CD4-positive, alpha-beta T cell (primary cell): ENCODE measurements at regions not wholly inside any gene's neighbourhood (a gene's known extent, or its start where the extent isn't known, plus 50 kb on each side); places are given as distances from the start of the nearest gene placed in this dataset.

ENCODE experiments used
- ATAC-seq: fragments of 200-7000 bp; cut with Tn5 transposase; one replicate; pipeline ENCODE4 v1.10.0; 2022; ENCODE audit warnings: mild to moderate bottlenecking; ENCODE audit not compliant: poor library complexity
- CTCF ChIA-PET: fragments of 350-600 bp; sonication (Branson Sonifier 250); formaldehyde crosslinking; loops from one replicate; lab custom pipeline; 2021; ENCODE audit warnings: antibody characterized with exemption, inconsistent platforms; lab: Charles Lee
- POLR2A ChIA-PET: fragments of 350-600 bp; sonication (Branson Sonifier 250); formaldehyde crosslinking; loops from one replicate; lab custom pipeline; 2021; ENCODE audit warnings: antibody characterized with exemption, inconsistent platforms; lab: Charles Lee
- DNase-seq, 14 experiments: peaks; one replicate each; pipeline ENCODE4 v3.0.0-alpha.2; 2013 to 2020; ENCODE audit warnings: mixed read lengths in 2 of 14
- H3K27ac ChIP-seq, 2 donors: one replicate each; pipeline versions ENCODE4 v1.5.1 to v1.7.0; 2013; ENCODE audit warnings: low read length in 2 of 2, low read depth in 1 of 2, mild to moderate bottlenecking in 1 of 2
- H3K27me3 ChIP-seq, 2 experiments: 1 replicate in 1 of 2; 2 replicates in 1 of 2; pipeline versions ENCODE4 v1.6.1 to v1.7.0; 2013; ENCODE audit warnings: low read length in 2 of 2, control low read depth in 1 of 2, mild to moderate bottlenecking in 1 of 2, moderate library complexity in 1 of 2; ENCODE audit not compliant: insufficient read depth in 2 of 2, control insufficient read depth in 1 of 2
- H3K36me3 ChIP-seq: one replicate; pipeline ENCODE4 v1.6.1; 2013; ENCODE audit warnings: low read length, control low read depth; ENCODE audit not compliant: insufficient read depth
- H3K4me1 ChIP-seq: one replicate; pipeline ENCODE4 v1.6.1; 2013; ENCODE audit warnings: low read length, control low read depth; ENCODE audit not compliant: insufficient read depth
- H3K4me3 ChIP-seq: one replicate; pipeline ENCODE4 v1.5.1; 2013; ENCODE audit warnings: mild to moderate bottlenecking, low read length, moderate library complexity
- H3K9me3 ChIP-seq, 2 experiments: 1 replicate in 1 of 2; 2 replicates in 1 of 2; pipeline versions ENCODE4 v1.6.1 to v1.7.0; 2013; ENCODE audit warnings: low read length in 2 of 2, mild to moderate bottlenecking in 2 of 2, control low read depth in 1 of 2, moderate library complexity in 1 of 2; ENCODE audit not compliant: control insufficient read depth in 1 of 2, insufficient read depth in 1 of 2
- H3K27ac Mint-ChIP-seq: one replicate; pipeline ENCODE4 v1.8.0; 2020; ENCODE audit warnings: mixed read lengths
- H3K27me3 Mint-ChIP-seq: one replicate; pipeline ENCODE4 v1.8.0; 2021; ENCODE audit warnings: mixed read lengths
- H3K36me3 Mint-ChIP-seq: one replicate; pipeline ENCODE4 v1.8.0; 2021; ENCODE audit warnings: low read depth, mixed read lengths
- H3K4me1 Mint-ChIP-seq: one replicate; pipeline ENCODE4 v1.8.0; 2021; ENCODE audit warnings: low read depth, mixed read lengths
- H3K4me3 Mint-ChIP-seq: one replicate; pipeline ENCODE4 v1.8.0; 2020; ENCODE audit warnings: mild to moderate bottlenecking, mixed read lengths
- H3K9me3 Mint-ChIP-seq: one replicate; pipeline ENCODE4 v1.8.0; 2020; ENCODE audit warnings: mixed read lengths
- CTCF ChIP-seq: fragments of 200-600 bp; IDR thresholded peaks from one replicate; pipeline ENCODE4 v1.8.0; 2022; ENCODE audit warnings: antibody characterized with exemption, mild to moderate bottlenecking
- intact Hi-C, 2 experiments: fragments of 100-400 bp; cut with DNase I in 1 of 2; cut with micrococcal nuclease in 1 of 2; formaldehyde crosslinking; loops; one replicate each; pipeline versions ENCODE4 v1.15.1 to v1.9.0; 2023 to 2025; cut with DNase I, micrococcal nuclease

GRCh38 chr22:27483095-27483785 is 318.3 kb downstream of the MN1 start:
- CTCF ChIA-PET: no interaction called here
- no peaks in the 10 kb centered on the region for H3K4me1 ChIP-seq
- Mint-ChIP-seq H3K4me1 (no peaks in the 10 kb centered on the region), H3K4me3 (no peak overlapping the region), H3K27ac (no peak overlapping the region), H3K27me3 (peaks cover 7% of the 10 kb centered on the region), H3K36me3 (no peaks in the 10 kb centered on the region), H3K9me3 (no peaks in the 10 kb centered on the region)
- no peak overlapping the region for H3K27ac ChIP-seq
- H3K9me3 ChIP-seq: peaks cover 0 to 7% of the 10 kb centered on the region in 2 experiments
- intact Hi-C loops: no loop called here
- no peaks in the 10 kb centered on the region for H3K27me3 ChIP-seq
- DNase-seq (no peak), ATAC-seq (no peak)
- no peaks in the 10 kb centered on the region for H3K36me3 ChIP-seq
- no peak overlapping the region for H3K4me3 ChIP-seq
- POLR2A ChIA-PET: no interaction called here
- no peak for TF ChIP-seq CTCF

DNA sequence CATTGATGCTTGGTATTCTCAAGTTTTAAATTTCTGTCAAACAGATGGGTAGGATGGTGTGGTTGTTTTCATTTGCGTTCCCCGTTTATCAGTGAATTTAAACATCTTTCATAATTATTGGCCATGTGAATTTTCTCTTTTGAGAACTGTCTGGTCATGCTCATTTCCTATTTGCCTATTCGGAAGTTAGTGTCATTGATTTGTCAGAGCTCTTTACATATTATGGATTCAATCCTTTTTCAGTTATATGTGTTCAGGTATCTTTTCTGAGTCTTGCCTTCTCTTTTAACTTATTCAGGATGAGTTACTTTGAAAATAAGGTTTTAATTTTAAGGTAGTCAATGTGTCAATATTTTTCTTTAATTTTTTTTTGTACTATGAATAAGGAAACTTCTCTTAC is 315.7 kb downstream of the MN1 start:
- no peaks in the 10 kb centered on the region for H3K4me1 Mint-ChIP-seq

DNA sequence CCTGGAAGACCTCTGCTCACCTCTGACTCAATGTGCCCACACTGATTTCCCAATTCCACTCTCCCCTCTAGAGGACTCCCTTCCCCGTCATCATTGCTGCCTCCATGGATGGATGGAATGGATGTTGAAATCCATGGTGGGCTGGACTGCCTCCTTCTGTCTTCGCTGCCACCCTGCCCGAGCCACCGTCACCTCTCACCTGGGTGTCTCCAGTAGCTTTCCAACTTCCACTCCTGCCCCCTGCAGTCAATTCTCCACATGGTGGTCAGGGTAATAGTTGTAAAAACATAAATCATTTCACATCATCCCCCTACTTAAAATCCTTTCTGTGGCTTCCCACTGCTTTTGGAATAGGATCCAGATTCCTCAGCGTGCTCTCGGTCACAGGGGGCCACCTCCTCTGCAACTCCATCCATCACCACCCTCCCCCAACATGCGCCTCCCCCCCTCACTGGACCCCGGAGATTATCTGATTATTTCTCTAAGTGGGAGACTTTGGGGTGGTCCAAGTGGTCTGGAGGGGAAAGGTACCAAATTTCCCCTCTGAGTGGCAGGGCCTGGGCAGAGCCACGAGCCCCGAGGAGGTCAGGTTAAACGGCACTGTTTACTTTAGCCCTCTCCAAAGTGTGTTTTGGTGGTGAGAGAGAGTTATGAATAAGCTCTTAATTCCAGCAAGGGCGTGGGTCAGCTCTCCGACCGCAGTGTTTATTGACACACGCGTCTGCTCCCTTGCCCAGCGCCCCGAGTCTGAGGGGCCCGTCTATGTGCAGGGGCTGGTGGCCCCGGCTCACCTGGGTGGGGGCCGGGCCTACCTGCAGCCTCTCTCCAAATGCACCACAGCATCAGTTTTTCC is 313.7 kb downstream of the MN1 start:
- Histone ChIP-seq H3K27ac (no peak overlapping the region), H3K27me3 (no peaks in the 10 kb centered on the region), H3K4me1 (no peaks in the 10 kb centered on the region), H3K9me3 (peaks cover 0 to 19% of the 10 kb centered on the region in 2 experiments), H3K36me3 (no peaks in the 10 kb centered on the region), H3K4me3 (no peak overlapping the region)
- H3K36me3 Mint-ChIP-seq: no peaks in the 10 kb centered on the region
- ChIA-PET CTCF (no interaction called here), POLR2A (no interaction called here)
- H3K4me1 Mint-ChIP-seq: no peaks in the 10 kb centered on the region
- TF ChIP-seq CTCF: no peak
- H3K9me3 Mint-ChIP-seq: peaks cover 8% of the 10 kb centered on the region
- DNase-seq: no peak
- no peak for ATAC-seq
- no peak overlapping the region for H3K4me3 Mint-ChIP-seq
- H3K27me3 Mint-ChIP-seq: peaks cover 7% of the 10 kb centered on the region
- intact Hi-C loops: no loop called here
- H3K27ac Mint-ChIP-seq: no peak overlapping the region

More for the DNA sequence above, 315.7 kb downstream of the MN1 start:
- Histone ChIP-seq H3K36me3 (no peaks in the 10 kb centered on the region), H3K4me3 (no peak overlapping the region), H3K9me3 (peaks cover 0 to 7% of the 10 kb centered on the region in 2 experiments), H3K27me3 (no peaks in the 10 kb centered on the region), H3K4me1 (no peaks in the 10 kb centered on the region), H3K27ac (no peak overlapping the region)
- no peaks in the 10 kb centered on the region for H3K36me3 Mint-ChIP-seq
- ATAC-seq (no peak), DNase-seq (no peak)
- H3K9me3 Mint-ChIP-seq: no peaks in the 10 kb centered on the region
- CTCF ChIA-PET: no interaction called here
- POLR2A ChIA-PET: no interaction called here
- TF ChIP-seq CTCF: no peak
- intact Hi-C loops: no loop called here
- no peak overlapping the region for H3K27ac Mint-ChIP-seq
- H3K27me3 Mint-ChIP-seq: peaks cover 7% of the 10 kb centered on the region
- H3K4me3 Mint-ChIP-seq: no peak overlapping the region
